IMR-90 (cell line): ENCODE measurements at regions not wholly inside any gene's neighbourhood (a gene's known extent, or its start where the extent isn't known, plus 50 kb on each side); places are given as distances from the start of the nearest gene placed in this dataset.

Experiments
- ATAC-seq: fragments of 200-7000 bp; cut with Tn5 transposase; 2 replicates; pipeline ENCODE4 v1.9.1; 2020; ENCODE audit warnings: low read depth, mild to moderate bottlenecking, moderate library complexity
- BruUV-seq: library from RNA; stranded (reverse); fragments of 400-500 nt; replicated peaks from 2 replicates; lab custom pipeline; 2021; lab: Mats Ljungman, UMichigan
- CTCF ChIA-PET: fragments of 300-600 bp; formaldehyde crosslinking; extraction: SDS; loops from one replicate; lab custom pipeline; 2021; ENCODE audit warnings: antibody characterized with exemption; lab: Yijun Ruan, JAX
- POLR2A ChIA-PET: fragments of 300-600 bp; sonication (Branson Sonifier 250); formaldehyde crosslinking; loops from one replicate; lab custom pipeline; 2022; ENCODE audit warnings: antibody characterized with exemption; ENCODE audit not compliant: unreplicated experiment; lab: Charles Lee
- DNase-seq: peaks from one replicate; pipeline ENCODE4 v3.0.0; 2013
- H2AFZ ChIP-seq: replicated peaks from 2 replicates; pipeline ENCODE3; 2013; ENCODE audit warnings: low read length, mild to moderate bottlenecking; ENCODE audit not compliant: poor library complexity
- H2AK5ac ChIP-seq: 2 replicates; pipeline ENCODE4 v1.6.1; 2013; ENCODE audit warnings: low read depth, low read length, inconsistent platforms
- H2AK9ac ChIP-seq: replicated peaks from 2 replicates; pipeline ENCODE3; 2013; ENCODE audit warnings: mild to moderate bottlenecking, low read depth, low read length, moderate library complexity; ENCODE audit not compliant: poor library complexity
- H2BK120ac ChIP-seq: 2 replicates; pipeline ENCODE4 v1.6.1; 2013; ENCODE audit warnings: low read depth, low read length, inconsistent platforms
- H2BK15ac ChIP-seq: 3 replicates; pipeline ENCODE4 v1.6.1; 2013; ENCODE audit warnings: low read depth, low read length, inconsistent platforms
- H2BK20ac ChIP-seq: 2 replicates; pipeline ENCODE4 v1.6.1; 2013; ENCODE audit warnings: low read depth, mild to moderate bottlenecking, inconsistent platforms, low read length, moderate library complexity
- H2BK5ac ChIP-seq: 2 replicates; pipeline ENCODE4 v1.6.1; 2013; ENCODE audit warnings: mild to moderate bottlenecking, low read depth, low read length, inconsistent platforms; ENCODE audit not compliant: poor library complexity, severe bottlenecking
- H3K14ac ChIP-seq: replicated peaks from 2 replicates; pipeline ENCODE4 v1.6.1; 2013; ENCODE audit warnings: low read depth, low read length, inconsistent platforms
- H3K18ac ChIP-seq: 2 replicates; pipeline ENCODE4 v1.6.1; 2013; ENCODE audit warnings: low read depth, low read length, control low read depth
- H3K23ac ChIP-seq: 2 replicates; pipeline ENCODE4 v1.6.1; 2013; ENCODE audit warnings: low read depth, low read length, inconsistent platforms
- H3K27ac ChIP-seq: 2 replicates; pipeline ENCODE4 v1.5.1; 2013; ENCODE audit warnings: mild to moderate bottlenecking, control low read depth, low read length; ENCODE audit not compliant: insufficient read depth
- H3K27me3 ChIP-seq: 2 replicates; pipeline ENCODE4 v1.6.1; 2013; ENCODE audit warnings: low read length; ENCODE audit not compliant: control insufficient read depth, insufficient read depth
- H3K36me3 ChIP-seq: 2 replicates; pipeline ENCODE4 v1.6.1; 2013; ENCODE audit warnings: low read length, mixed read lengths; ENCODE audit not compliant: control insufficient read depth, insufficient read depth
- H3K4ac ChIP-seq: 2 replicates; pipeline ENCODE4 v1.6.1; 2013; ENCODE audit warnings: low read depth, low read length, inconsistent platforms
- H3K4me1 ChIP-seq: 2 replicates; pipeline ENCODE4 v1.6.1; 2013; ENCODE audit warnings: low read length, mixed read lengths; ENCODE audit not compliant: control insufficient read depth, insufficient read depth
- H3K4me2 ChIP-seq: 2 replicates; pipeline ENCODE4 v1.6.1; 2013; ENCODE audit warnings: low read depth, mild to moderate bottlenecking, control low read depth, low read length, moderate library complexity
- H3K4me3 ChIP-seq: 2 replicates; pipeline ENCODE4 v1.5.1; 2013; ENCODE audit warnings: low read depth, mild to moderate bottlenecking, control low read depth, low read length, moderate library complexity; ENCODE audit not compliant: insufficient read depth
- H3K56ac ChIP-seq: 2 replicates; pipeline ENCODE4 v1.6.1; 2013; ENCODE audit warnings: low read length, inconsistent platforms; ENCODE audit not compliant: insufficient read depth; ENCODE audit errors: extremely low read depth
- H3K79me1 ChIP-seq, 2 experiments: 2 replicates each; pipeline ENCODE4 v1.6.1; 2013; ENCODE audit warnings: low read length in 2 of 2, inconsistent platforms in 1 of 2, low read depth in 1 of 2
- H3K9ac ChIP-seq: 2 replicates; pipeline ENCODE4 v1.6.1; 2013; ENCODE audit warnings: low read depth, low read length, control low read depth
- H3K9me1 ChIP-seq: 2 replicates; pipeline ENCODE4 v1.6.1; 2013; ENCODE audit warnings: low read length, inconsistent platforms; ENCODE audit not compliant: insufficient read depth
- H3K9me3 ChIP-seq: 2 replicates; pipeline ENCODE4 v1.6.1; 2013; ENCODE audit warnings: low read length; ENCODE audit not compliant: control insufficient read depth, insufficient read depth
- H4K20me1 ChIP-seq: 2 replicates; pipeline ENCODE4 v1.6.1; 2013; ENCODE audit warnings: low read length, inconsistent platforms; ENCODE audit not compliant: insufficient read depth
- H4K5ac ChIP-seq: 2 replicates; pipeline ENCODE4 v1.6.1; 2013; ENCODE audit warnings: mild to moderate bottlenecking, low read depth, low read length, control low read depth
- H4K8ac ChIP-seq, 2 experiments: 2 replicates each; pipeline ENCODE4 v1.6.1; 2013; ENCODE audit warnings: low read depth in 2 of 2, low read length in 2 of 2, control low read depth in 1 of 2, inconsistent platforms in 1 of 2
- H4K91ac ChIP-seq: 2 replicates; pipeline ENCODE4 v1.6.1; 2013; ENCODE audit warnings: low read depth, low read length, inconsistent platforms; ENCODE audit not compliant: insufficient read depth
- CHD1 ChIP-seq: IDR thresholded peaks from 2 replicates; pipeline ENCODE4 v1.6.1; 2012; ENCODE audit warnings: low read depth, low read length, improper control_type of control experiment
- CTCF ChIP-seq: conservative IDR thresholded peaks from 2 replicates; pipeline ENCODE4 v1.5.1; 2012; ENCODE audit warnings: mild to moderate bottlenecking, low read depth, low read length, improper control_type of control experiment
- ELK1 ChIP-seq: fragments of 150-350 bp; IDR thresholded peaks from 2 replicates; pipeline ENCODE4 v1.6.1; 2016; ENCODE audit warnings: low read depth, mild to moderate bottlenecking, low read length, moderate library complexity, borderline replicate concordance
- FOS ChIP-seq: fragments of 150-350 bp; IDR thresholded peaks from 2 replicates; pipeline ENCODE4 v1.6.1; 2016; ENCODE audit warnings: low read depth, low read length
- MAFK ChIP-seq: IDR thresholded peaks from 2 replicates; pipeline ENCODE4 v1.6.1; 2012; ENCODE audit warnings: low read depth, low read length, improper control_type of control experiment
- MAZ ChIP-seq: IDR thresholded peaks from 2 replicates; pipeline ENCODE4 v1.6.1; 2012; ENCODE audit warnings: low read depth, mild to moderate bottlenecking, low read length, improper control_type of control experiment, moderate library complexity, borderline replicate concordance
- MXI1 ChIP-seq: IDR thresholded peaks from 2 replicates; pipeline ENCODE4 v1.6.1; 2012; ENCODE audit warnings: low read depth, mild to moderate bottlenecking, low read length, moderate library complexity, borderline replicate concordance
- POLR2A ChIP-seq: IDR thresholded peaks from 2 replicates; pipeline ENCODE4 v1.6.1; 2012; ENCODE audit warnings: mild to moderate bottlenecking, low read depth, low read length
- RAD21 ChIP-seq: IDR thresholded peaks from 2 replicates; pipeline ENCODE4 v1.6.1; 2012; ENCODE audit warnings: low read length, improper control_type of control experiment
- RCOR1 ChIP-seq: IDR thresholded peaks from 2 replicates; pipeline ENCODE4 v1.6.1; 2012; ENCODE audit warnings: mild to moderate bottlenecking, low read length, improper control_type of control experiment; ENCODE audit not compliant: insufficient replicate concordance
- RFX5 ChIP-seq: IDR thresholded peaks from 2 replicates; pipeline ENCODE4 v1.8.0; 2012; ENCODE audit warnings: low read depth, mild to moderate bottlenecking, low read length, moderate library complexity
- SMC3 ChIP-seq: fragments of 150-350 bp; IDR thresholded peaks from 2 replicates; pipeline ENCODE4 v1.6.1; 2016; ENCODE audit warnings: low read depth, mild to moderate bottlenecking, antibody characterized with exemption, low read length, moderate library complexity
- USF2 ChIP-seq: fragments of 150-350 bp; IDR thresholded peaks from 2 replicates; pipeline ENCODE4 v1.6.1; 2017; ENCODE audit warnings: mild to moderate bottlenecking, antibody characterized with exemption, low read length, low read depth
- WGBS, 2 experiments: methylation state at CpG; one replicate each; pipeline versions ENCODE4 v1.1.5 to v1.1.7; 2013; ENCODE audit warnings: missing lambda C conversion rate in 2 of 2; ENCODE audit not compliant: insufficient read length in 1 of 2; ENCODE audit errors: extremely low coverage in 2 of 2; 5-methylcytosine and 5-hydroxymethylcytosine counted together
- dilution Hi-C: fragments of 300-500 bp; cut with HindIII; formaldehyde crosslinking; loops from one replicate; pipeline ENCODE4 v1.14.3; 2018; ENCODE audit warnings: low sequenced_read_pairs; ENCODE audit not compliant: unreplicated experiment
- in situ Hi-C: fragments of 300-500 bp; cut with MboI; formaldehyde crosslinking; loops from 3 replicates; pipeline ENCODE4 v1.14.3; 2019; ENCODE audit warnings: low sequenced_read_pairs, inconsistent platforms, mixed read lengths
- intact Hi-C: fragments of 100-400 bp; cut with micrococcal nuclease; formaldehyde crosslinking; loops from 2 replicates; pipeline ENCODE4 v1.10.0; 2022

- Histone ChIP-seq H3K4ac (no peak overlapping the region), H3K14ac (no peak overlapping the region), H3K27ac (no peak overlapping the region), H3K23ac (no peak overlapping the region), H4K8ac (no peak overlapping the region), H3K4me1 (no peaks in the 10 kb centered on the region), H4K20me1 (no peaks in the 10 kb centered on the region), H3K9me1 (no peaks in the 10 kb centered on the region), H3K18ac (no peak overlapping the region), H2AK5ac (no peak overlapping the region), H2BK120ac (no peak overlapping the region), H2AFZ (no peak overlapping the region), H3K4me3 (no peak overlapping the region), H2BK20ac (no peak overlapping the region), H2BK15ac (no peak overlapping the region), H2BK5ac (no peak overlapping the region), H3K9ac (no peak overlapping the region), H2AK9ac (no peak overlapping the region), H3K79me1 (no peaks in the 10 kb centered on the region), H3K36me3 (no peaks in the 10 kb centered on the region), H3K56ac (no peak overlapping the region), H3K4me2 (no peak overlapping the region), H4K5ac (no peak overlapping the region), H4K91ac (no peak overlapping the region), H3K9me3 (peaks cover 2% of the 10 kb centered on the region; the same call in 1 of the 2 replicates), H3K27me3 (no peaks in the 10 kb centered on the region)
- no peak for DNase-seq
- ChIA-PET CTCF (no interaction called here), POLR2A (no interaction called here)
- in situ Hi-C loops (no loop called here), dilution Hi-C loops (no loop called here), intact Hi-C loops (no loop called here)
- no peak for ATAC-seq
- 0% methylated on average over 1 of the region's 2 CpGs; no CpG with 5 or more reads in 1 of the 2 experiments for WGBS, 2 experiments
- BruUV-seq, result no TSS peak
- TF ChIP-seq USF2 (no peak), MAFK (no peak), FOS (no peak), SMC3 (no peak), CTCF (no peak), POLR2A (no peak), RAD21 (no peak), ELK1 (no peak), CHD1 (no peak), MAZ (no peak), RFX5 (no peak), MXI1 (no peak), RCOR1 (no peak)
Measured at GRCh38 chr6:102749210-102749971, 1355.9 kb downstream of the GRIK2 start.
